Body of pancreas (tissue), 4 donors: ENCODE measurements at regions not wholly inside any gene's neighbourhood (a gene's known extent, or its start where the extent isn't known, plus 50 kb on each side); places are given as distances from the start of the nearest gene placed in this dataset.

Experiments used
- POLR2A ChIP-seq, 3 donors: fragments of 450-650 bp; IDR thresholded peaks; one replicate each; pipeline ENCODE4 v1.6.1; 2016; ENCODE audit warnings: antibody characterized with exemption in 3 of 3, mild to moderate bottlenecking in 2 of 3
- TF ChIP-seq, protein P1 (sequence below), 7 experiments: fragments of 450-650 bp in 4 of 7; fragments of 200-600 bp in 3 of 7; sonication (generic) in 3 of 7; IDR thresholded peaks; one replicate each; pipeline ENCODE4 v1.5.1; 2016 to 2019; ENCODE audit warnings: antibody characterized with exemption in 7 of 7

- TF ChIP-seq, protein P1, sequence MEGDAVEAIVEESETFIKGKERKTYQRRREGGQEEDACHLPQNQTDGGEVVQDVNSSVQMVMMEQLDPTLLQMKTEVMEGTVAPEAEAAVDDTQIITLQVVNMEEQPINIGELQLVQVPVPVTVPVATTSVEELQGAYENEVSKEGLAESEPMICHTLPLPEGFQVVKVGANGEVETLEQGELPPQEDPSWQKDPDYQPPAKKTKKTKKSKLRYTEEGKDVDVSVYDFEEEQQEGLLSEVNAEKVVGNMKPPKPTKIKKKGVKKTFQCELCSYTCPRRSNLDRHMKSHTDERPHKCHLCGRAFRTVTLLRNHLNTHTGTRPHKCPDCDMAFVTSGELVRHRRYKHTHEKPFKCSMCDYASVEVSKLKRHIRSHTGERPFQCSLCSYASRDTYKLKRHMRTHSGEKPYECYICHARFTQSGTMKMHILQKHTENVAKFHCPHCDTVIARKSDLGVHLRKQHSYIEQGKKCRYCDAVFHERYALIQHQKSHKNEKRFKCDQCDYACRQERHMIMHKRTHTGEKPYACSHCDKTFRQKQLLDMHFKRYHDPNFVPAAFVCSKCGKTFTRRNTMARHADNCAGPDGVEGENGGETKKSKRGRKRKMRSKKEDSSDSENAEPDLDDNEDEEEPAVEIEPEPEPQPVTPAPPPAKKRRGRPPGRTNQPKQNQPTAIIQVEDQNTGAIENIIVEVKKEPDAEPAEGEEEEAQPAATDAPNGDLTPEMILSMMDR (IDR thresholded peaks at IDR 0.05) = no peak
- TF ChIP-seq POLR2A (IDR thresholded peaks at IDR 0.05) = no peak
Measured at GRCh38 chr6:62367601-62368000, 81.6 kb upstream of the KHDRBS2 start.
